Activated T-cell treated with anti-CD3 and anti-CD28 coated beads for 24 hours (primary cell): ENCODE measurements at regions not wholly inside any gene's neighbourhood (a gene's known extent, or its start where the extent isn't known, plus 50 kb on each side); places are given as distances from the start of the nearest gene placed in this dataset.

Source experiments
- DNase-seq: peaks from one replicate; pipeline ENCODE4 v3.0.0-alpha.2; 2020; ENCODE audit warnings: low read depth

- no peak for DNase-seq
These were observed 195.8 kb upstream of the RASGEF1B start for GRCh38 chr4:81667539-81667938.

- DNase-seq, result peak; percentile 16
These were observed 194.8 kb upstream of the RASGEF1B start for GRCh38 chr4:81666491-81666890.

- no peak for DNase-seq
These were observed 193.9 kb upstream of the RASGEF1B start for GRCh38 chr4:81665649-81666048.

- no peak for DNase-seq
These were observed 193.3 kb upstream of the RASGEF1B start for GRCh38 chr4:81665045-81665444.

GRCh38 chr4:81664079-81664478, 192.4 kb upstream of the RASGEF1B start:
- DNase-seq, result no peak

GRCh38 chr4:81663368-81663767, 191.7 kb upstream of the RASGEF1B start:
- DNase-seq, result no peak

- DNase-seq, result no peak
These were observed 187.3 kb upstream of the RASGEF1B start for GRCh38 chr4:81659051-81659450.

GRCh38 chr4:81652069-81652478, 180.4 kb upstream of the RASGEF1B start:
- DNase-seq, result peak; percentile 22

- DNase-seq, result no peak
These were observed 179.7 kb upstream of the RASGEF1B start for GRCh38 chr4:81651243-81651899.

GRCh38 chr4:81650606-81651242, 179.0 kb upstream of the RASGEF1B start:
- DNase-seq, result no peak

- peak; percentile 23 for DNase-seq
These were observed 177.0 kb upstream of the RASGEF1B start for GRCh38 chr4:81648576-81649275.

GRCh38 chr4:81647388-81647787, 175.7 kb upstream of the RASGEF1B start:
- DNase-seq, result no peak

GRCh38 chr4:81642543-81642942, 170.8 kb upstream of the RASGEF1B start:
- DNase-seq, result no peak

- DNase-seq, result no peak
These were observed 167.5 kb upstream of the RASGEF1B start for GRCh38 chr4:81639248-81639647.

- no peak for DNase-seq
These were observed 167.0 kb upstream of the RASGEF1B start for GRCh38 chr4:81638698-81639097.

GRCh38 chr4:81635739-81636138, 164.0 kb upstream of the RASGEF1B start:
- no peak for DNase-seq

GRCh38 chr4:81634766-81635549, 163.3 kb upstream of the RASGEF1B start:
- no peak for DNase-seq

GRCh38 chr4:81634165-81634564, 162.5 kb upstream of the RASGEF1B start:
- DNase-seq, result no peak

- DNase-seq, result no peak
These were observed 161.0 kb upstream of the RASGEF1B start for GRCh38 chr4:81632581-81633299.

GRCh38 chr4:81631958-81632441, 160.3 kb upstream of the RASGEF1B start:
- DNase-seq, result no peak

- DNase-seq, result no peak
These were observed 157.7 kb upstream of the RASGEF1B start for GRCh38 chr4:81629366-81629765.

GRCh38 chr4:81628489-81628888, 156.8 kb upstream of the RASGEF1B start:
- no peak for DNase-seq
